ENCODE measurements at regions not wholly inside any gene's neighbourhood (a gene's known extent, or its start where the extent isn't known, plus 50 kb on each side); places are given as distances from the start of the nearest gene placed in this dataset.

- BruUV-seq (replicated peaks): no TSS peak
- CTCF ChIA-PET: no interaction called here
- Histone ChIP-seq H2AK5ac (ENCODE audit: low read depth, low read length) (no peak overlapping the region), H3K4me3 (ENCODE audit: insufficient read depth, low read depth, low read length) (no peak overlapping the region), H3K4me1 (ENCODE audit: control insufficient read depth, insufficient read depth, low read length) (no peaks in the 10 kb centered on the region), H3K18ac (ENCODE audit: low read depth, low read length) (no peak overlapping the region), H4K20me1 (ENCODE audit: insufficient read depth, low read length) (no peaks in the 10 kb centered on the region), H2BK20ac (ENCODE audit: low read depth, low read length) (no peak overlapping the region), H3K27ac (ENCODE audit: insufficient read depth, low read length) (no peak overlapping the region), H2AK9ac (replicated peaks; ENCODE audit: low read depth, low read length, poor library complexity) (no peak overlapping the region), H2BK5ac (ENCODE audit: low read depth, low read length, poor library complexity, severe bottlenecking) (no peak overlapping the region), H3K9me3 (ENCODE audit: control insufficient read depth, insufficient read depth, low read length) (peaks cover under 1% of the 10 kb centered on the region; the same call in 1 of the 2 replicates), H3K23ac (ENCODE audit: low read depth, low read length) (no peak overlapping the region), H3K9ac (ENCODE audit: low read depth, low read length) (no peak overlapping the region), H3K9me1 (ENCODE audit: insufficient read depth, low read length) (no peaks in the 10 kb centered on the region), H3K14ac (replicated peaks; ENCODE audit: low read depth, low read length) (no peak overlapping the region), H2BK120ac (ENCODE audit: low read depth, low read length) (no peak overlapping the region), H4K8ac (ENCODE audit: low read depth in 2 of 2, low read length in 2 of 2) (no peak overlapping the region), H3K27me3 (ENCODE audit: control insufficient read depth, insufficient read depth, low read length) (no peaks in the 10 kb centered on the region), H3K4me2 (ENCODE audit: low read depth, low read length) (no peak overlapping the region), H3K36me3 (ENCODE audit: control insufficient read depth, insufficient read depth, low read length) (no peaks in the 10 kb centered on the region), H2AFZ (replicated peaks; ENCODE audit: low read length, poor library complexity) (no peak overlapping the region), H3K56ac (ENCODE audit: extremely low read depth, insufficient read depth, low read length) (no peak overlapping the region), H3K79me1 (ENCODE audit: low read depth in 1 of 2, low read length in 2 of 2) (no peaks in the 10 kb centered on the region), H3K4ac (ENCODE audit: low read depth, low read length) (no peak overlapping the region), H4K5ac (ENCODE audit: low read depth, low read length) (no peak overlapping the region), H2BK15ac (ENCODE audit: low read depth, low read length) (no peak overlapping the region), H4K91ac (ENCODE audit: insufficient read depth, low read depth, low read length) (no peak overlapping the region)
- no peak for ATAC-seq (ENCODE audit: low read depth)
- intact Hi-C loops (cut with micrococcal nuclease): no loop called here
- dilution Hi-C loops (cut with HindIII; ENCODE audit: low sequenced_read_pairs, unreplicated experiment): no loop called here
- DNase-seq: no peak
- in situ Hi-C loops (cut with MboI; ENCODE audit: low sequenced_read_pairs): no loop called here
- TF ChIP-seq RFX5 (IDR thresholded peaks at IDR 0.05; ENCODE audit: low read depth, low read length): no peak
- TF ChIP-seq ELK1 (IDR thresholded peaks at IDR 0.05; ENCODE audit: borderline replicate concordance, low read depth, low read length): no peak
- no peak for TF ChIP-seq SMC3 (IDR thresholded peaks at IDR 0.05; ENCODE audit: low read depth, low read length)
- TF ChIP-seq CTCF (conservative IDR thresholded peaks at IDR 0.05; ENCODE audit: low read depth, low read length): no peak
- TF ChIP-seq RCOR1 (IDR thresholded peaks at IDR 0.05; ENCODE audit: insufficient replicate concordance, low read length): no peak
- TF ChIP-seq MXI1 (IDR thresholded peaks at IDR 0.05; ENCODE audit: borderline replicate concordance, low read depth, low read length): no peak
- no peak for TF ChIP-seq USF2 (IDR thresholded peaks at IDR 0.05; ENCODE audit: low read depth, low read length)
- TF ChIP-seq FOS (IDR thresholded peaks at IDR 0.05; ENCODE audit: low read depth, low read length): no peak
- no peak for TF ChIP-seq POLR2A (IDR thresholded peaks at IDR 0.05; ENCODE audit: low read depth, low read length)
- no peak for TF ChIP-seq NFE2L2 (IDR thresholded peaks at IDR 0.05; ENCODE audit: low read depth, low read length)
- TF ChIP-seq CHD1 (IDR thresholded peaks at IDR 0.05; ENCODE audit: low read depth, low read length): no peak
- TF ChIP-seq MAZ (IDR thresholded peaks at IDR 0.05; ENCODE audit: borderline replicate concordance, low read depth, low read length): no peak
- TF ChIP-seq CEBPB (IDR thresholded peaks at IDR 0.05; ENCODE audit: low read depth, low read length): no peak
- no peak for TF ChIP-seq MAFK (IDR thresholded peaks at IDR 0.05; ENCODE audit: low read depth, low read length)
- TF ChIP-seq RAD21 (IDR thresholded peaks at IDR 0.05; ENCODE audit: low read length): no peak
- no peak for TF ChIP-seq BHLHE40 (IDR thresholded peaks at IDR 0.05; ENCODE audit: low read depth, low read length)
- POLR2A ChIA-PET (ENCODE audit: unreplicated experiment): no interaction called here
- no CpG with 5 or more reads among the region's 1 CpG for WGBS, 2 experiments (ENCODE audit: extremely low coverage in 2 of 2, insufficient read length in 1 of 2)
Measured at GRCh38 chr14:44370727-44371126, 136.4 kb downstream of the FSCB start.
